ENCODE measurements at regions not wholly inside any gene's neighbourhood (a gene's known extent, or its start where the extent isn't known, plus 50 kb on each side); places are given as distances from the start of the nearest gene placed in this dataset.
A peak's percentile ranks its signal among the peaks of the same experiment; 100 is the strongest.

DNA sequence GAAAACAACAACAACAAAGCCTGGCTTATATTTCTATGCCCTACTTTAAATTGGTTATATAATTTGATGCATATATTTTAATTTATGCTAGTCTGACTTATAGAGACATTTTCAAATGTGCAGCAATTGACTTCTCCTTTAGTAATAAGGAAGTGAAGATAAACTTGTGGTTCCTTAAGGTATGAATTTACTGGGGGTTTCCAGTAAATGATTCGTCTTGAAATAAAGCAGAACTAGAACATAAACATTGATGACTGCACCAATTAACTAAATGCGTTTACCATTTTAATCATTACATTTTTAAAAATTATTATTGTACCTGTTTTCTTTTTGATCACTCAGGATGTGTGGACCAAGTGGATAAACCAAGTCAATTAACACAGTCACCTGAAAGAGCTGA lies 99.6 kb upstream of the CCSER1 start:
- ATAC-seq (no peak), DNase-seq (no peak)
- peaks cover 0 to 9% (median 0%) of the 10 kb centered on the region in 12 donors for H3K4me1 ChIP-seq
- 43 to 84% (median 65%) methylated on average over 2 of the region's 2 CpGs for WGBS, 4 donors
- no peak overlapping the region for H3K27ac ChIP-seq
- TF ChIP-seq POLR2A (IDR thresholded peaks at IDR 0.05) = no peak
- TF ChIP-seq, protein P1, sequence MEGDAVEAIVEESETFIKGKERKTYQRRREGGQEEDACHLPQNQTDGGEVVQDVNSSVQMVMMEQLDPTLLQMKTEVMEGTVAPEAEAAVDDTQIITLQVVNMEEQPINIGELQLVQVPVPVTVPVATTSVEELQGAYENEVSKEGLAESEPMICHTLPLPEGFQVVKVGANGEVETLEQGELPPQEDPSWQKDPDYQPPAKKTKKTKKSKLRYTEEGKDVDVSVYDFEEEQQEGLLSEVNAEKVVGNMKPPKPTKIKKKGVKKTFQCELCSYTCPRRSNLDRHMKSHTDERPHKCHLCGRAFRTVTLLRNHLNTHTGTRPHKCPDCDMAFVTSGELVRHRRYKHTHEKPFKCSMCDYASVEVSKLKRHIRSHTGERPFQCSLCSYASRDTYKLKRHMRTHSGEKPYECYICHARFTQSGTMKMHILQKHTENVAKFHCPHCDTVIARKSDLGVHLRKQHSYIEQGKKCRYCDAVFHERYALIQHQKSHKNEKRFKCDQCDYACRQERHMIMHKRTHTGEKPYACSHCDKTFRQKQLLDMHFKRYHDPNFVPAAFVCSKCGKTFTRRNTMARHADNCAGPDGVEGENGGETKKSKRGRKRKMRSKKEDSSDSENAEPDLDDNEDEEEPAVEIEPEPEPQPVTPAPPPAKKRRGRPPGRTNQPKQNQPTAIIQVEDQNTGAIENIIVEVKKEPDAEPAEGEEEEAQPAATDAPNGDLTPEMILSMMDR (IDR thresholded peaks at IDR 0.05) = no peak
- intact Hi-C loops (cut with DNase I) = loop anchor here in 4 of 10 donors (5.0 to 10.0 kb wide), 2 partner anchors 265 to 267 kb away; no protein-coding TSS in a partner anchor
- H3K9me3 ChIP-seq = no peaks in the 10 kb centered on the region
- no peaks in the 10 kb centered on the region for H3K27me3 ChIP-seq
- no peak overlapping the region for H3K4me3 ChIP-seq
- no peaks in the 10 kb centered on the region for H3K36me3 ChIP-seq

DNA sequence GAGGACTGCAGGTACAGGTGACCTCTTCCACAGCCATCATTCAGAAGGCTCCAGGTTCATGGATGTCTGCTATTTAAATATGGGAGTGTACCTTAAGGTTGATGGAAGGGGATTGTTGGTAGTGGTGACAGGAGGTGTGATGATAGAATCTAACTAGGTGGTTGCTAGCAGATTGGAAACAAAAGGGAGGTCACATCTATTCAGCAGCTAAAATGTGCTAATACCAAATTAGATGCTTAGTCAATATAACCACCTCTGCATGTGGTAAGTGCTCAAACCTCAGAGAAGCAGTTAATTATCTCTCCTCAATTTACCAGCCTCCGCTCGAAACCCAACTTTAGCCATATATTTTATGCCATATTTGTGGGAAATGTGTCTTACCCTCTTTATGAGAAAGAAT lies 98.7 kb upstream of the CCSER1 start:
- H3K36me3 ChIP-seq = no peaks in the 10 kb centered on the region
- peaks cover 0 to 9% (median 0%) of the 10 kb centered on the region in 12 donors for H3K4me1 ChIP-seq
- TF ChIP-seq, protein P1 (IDR thresholded peaks at IDR 0.05) = no peak
- no peak for TF ChIP-seq POLR2A (IDR thresholded peaks at IDR 0.05)
- ATAC-seq (no peak), DNase-seq (no peak)
- H3K9me3 ChIP-seq = no peaks in the 10 kb centered on the region
- no peaks in the 10 kb centered on the region for H3K27me3 ChIP-seq
- intact Hi-C loops (cut with DNase I) = loop anchor here in 4 of 10 donors (5.0 to 10.0 kb wide), 2 partner anchors 264 to 266 kb away; no protein-coding TSS in a partner anchor
- no peak overlapping the region for H3K4me3 ChIP-seq
- H3K27ac ChIP-seq = no peak overlapping the region
- 95 to 99% (median 97%) methylated on average over 2 of the region's 2 CpGs for WGBS, 4 donors

DNA sequence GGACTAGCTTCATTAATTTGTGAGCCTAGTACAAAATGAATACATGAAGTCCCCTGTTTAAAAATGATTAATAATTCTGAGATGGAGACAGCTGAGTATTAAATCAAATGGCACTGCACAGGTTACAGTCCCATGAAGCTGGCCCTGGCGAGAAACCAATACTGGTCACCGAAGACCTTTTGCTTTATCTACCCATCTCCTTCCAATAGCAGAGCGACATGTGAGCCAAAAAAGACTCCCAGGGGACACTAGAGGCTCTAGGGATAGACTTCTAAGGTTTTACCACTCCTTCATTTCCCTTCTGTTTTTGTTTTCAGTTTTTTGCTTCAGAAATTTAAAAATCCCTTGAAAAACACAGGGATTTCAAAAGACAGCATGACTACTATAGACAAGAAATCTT lies 97.0 kb upstream of the CCSER1 start:
- no peak overlapping the region for H3K27ac ChIP-seq
- TF ChIP-seq, protein P1 (IDR thresholded peaks at IDR 0.05) = no peak
- no peak for TF ChIP-seq POLR2A (IDR thresholded peaks at IDR 0.05)
- ATAC-seq (no peak), DNase-seq (no peak)
- peaks cover 0 to 8% (median 0%) of the 10 kb centered on the region in 12 donors for H3K9me3 ChIP-seq
- H3K4me3 ChIP-seq = no peak overlapping the region
- H3K27me3 ChIP-seq = no peaks in the 10 kb centered on the region
- H3K36me3 ChIP-seq = no peaks in the 10 kb centered on the region
- intact Hi-C loops (cut with DNase I) = loop anchor here in 1 of 10 donors (5.0 kb wide), 1 partner anchor 262 kb away; no protein-coding TSS in a partner anchor
- 45 to 66% (median 51%) methylated on average over 3 of the region's 3 CpGs for WGBS, 4 donors
- H3K4me1 ChIP-seq = peaks cover 0 to 9% (median 0%) of the 10 kb centered on the region in 12 donors

DNA sequence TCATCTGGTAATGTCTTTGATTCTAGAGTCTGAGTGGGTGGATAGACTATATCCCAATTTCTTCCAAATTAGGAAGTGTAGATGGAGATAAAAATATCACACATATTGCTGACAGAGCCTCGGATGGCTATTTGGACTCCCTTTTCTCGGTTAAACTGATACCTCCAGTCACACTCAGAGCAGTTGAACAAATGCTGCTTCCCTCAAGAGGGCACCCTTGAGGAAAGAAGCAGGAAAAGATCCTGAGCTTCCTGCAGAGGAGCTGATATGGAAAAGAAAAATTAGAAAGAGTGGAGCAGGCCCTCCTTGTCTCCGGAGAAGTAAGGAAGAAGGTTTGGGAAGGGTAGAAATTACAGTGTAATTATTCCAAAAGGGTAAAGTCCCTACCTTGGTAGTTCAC lies 96.2 kb upstream of the CCSER1 start:
- no peaks in the 10 kb centered on the region for H3K27me3 ChIP-seq
- no peak for TF ChIP-seq POLR2A (IDR thresholded peaks at IDR 0.05)
- TF ChIP-seq, protein P1 (IDR thresholded peaks at IDR 0.05) = peak in 2 of 12 donors; percentile 10 to 21
- DNase-seq = no peak
- H3K4me1 ChIP-seq = peaks cover 0 to 9% (median 0%) of the 10 kb centered on the region in 12 donors
- 22 to 36% (median 26%) methylated on average over 3 of the region's 3 CpGs for WGBS, 4 donors
- no peaks in the 10 kb centered on the region for H3K36me3 ChIP-seq
- H3K9me3 ChIP-seq = peaks cover 0 to 11% (median 0%) of the 10 kb centered on the region in 12 donors
- ATAC-seq = no peak
- H3K27ac ChIP-seq = no peak overlapping the region
- intact Hi-C loops (cut with DNase I) = loop anchor here in 1 of 10 donors (5.0 kb wide), 1 partner anchor 261 kb away; no protein-coding TSS in a partner anchor
- no peak overlapping the region for H3K4me3 ChIP-seq

Data from heart left ventricle (tissue), 16 donors.